Activated effector memory CD4-positive, alpha-beta T cell treated with anti-CD3 and anti-CD28 coated beads, Interleukin-2, amount 50 U/mL, for 16 hours (primary cell): ENCODE measurements at regions not wholly inside any gene's neighbourhood (a gene's known extent, or its start where the extent isn't known, plus 50 kb on each side); places are given as distances from the start of the nearest gene placed in this dataset.

ENCODE experiments used
- DNase-seq: peaks from one replicate; pipeline ENCODE4 v3.0.0-alpha.2; 2020

GRCh38 chr5:89044674-89045200, 161.8 kb upstream of the MEF2C start:
- DNase-seq, result no peak

- DNase-seq, result no peak
These were observed 160.7 kb upstream of the MEF2C start for GRCh38 chr5:89043676-89044075.

- no peak for DNase-seq
These were observed 159.8 kb upstream of the MEF2C start for GRCh38 chr5:89042746-89043145.

- DNase-seq, result no peak
These were observed 159.0 kb upstream of the MEF2C start for GRCh38 chr5:89041976-89042375.

- no peak for DNase-seq
These were observed 158.3 kb upstream of the MEF2C start for GRCh38 chr5:89041249-89041779.

GRCh38 chr5:89036704-89037489, 153.9 kb upstream of the MEF2C start:
- no peak for DNase-seq

- DNase-seq, result no peak
These were observed 153.2 kb upstream of the MEF2C start for GRCh38 chr5:89036166-89036565.

GRCh38 chr5:89034588-89034987, 151.6 kb upstream of the MEF2C start:
- no peak for DNase-seq

- DNase-seq, result no peak
These were observed 147.8 kb upstream of the MEF2C start for GRCh38 chr5:89030798-89031197.

- DNase-seq, result no peak
These were observed 145.8 kb upstream of the MEF2C start for GRCh38 chr5:89028595-89029285.

- no peak for DNase-seq
These were observed 141.1 kb upstream of the MEF2C start for GRCh38 chr5:89024045-89024444.

GRCh38 chr5:89020926-89021610, 138.1 kb upstream of the MEF2C start:
- DNase-seq, result no peak

GRCh38 chr5:89016741-89017303, 133.8 kb upstream of the MEF2C start:
- no peak for DNase-seq

GRCh38 chr5:89015409-89015808, 132.4 kb upstream of the MEF2C start:
- no peak for DNase-seq

GRCh38 chr5:89011778-89012711, 129.1 kb upstream of the MEF2C start:
- DNase-seq, result no peak

- DNase-seq, result no peak
These were observed 127.5 kb upstream of the MEF2C start for GRCh38 chr5:89010512-89010911.

GRCh38 chr5:89008291-89008690, 125.3 kb upstream of the MEF2C start:
- DNase-seq, result no peak

- DNase-seq, result no peak
These were observed 123.0 kb upstream of the MEF2C start for GRCh38 chr5:89005990-89006389.

GRCh38 chr5:89004379-89004778, 121.4 kb upstream of the MEF2C start:
- DNase-seq, result no peak

- no peak for DNase-seq
These were observed 120.6 kb upstream of the MEF2C start for GRCh38 chr5:89003563-89004036.

- DNase-seq, result no peak
These were observed 116.9 kb upstream of the MEF2C start for GRCh38 chr5:88999853-89000252.

GRCh38 chr5:88997937-88998336, 115.0 kb upstream of the MEF2C start:
- DNase-seq, result no peak
